Neural cell (in vitro differentiated cells): ENCODE measurements at regions not wholly inside any gene's neighbourhood (a gene's known extent, or its start where the extent isn't known, plus 50 kb on each side); places are given as distances from the start of the nearest gene placed in this dataset.

Experiments used
- CTCF ChIP-seq: fragments of 450-650 bp; IDR thresholded peaks from 2 replicates; pipeline ENCODE4 v1.5.1; 2014; ENCODE audit warnings: antibody characterized with exemption, mild to moderate bottlenecking, moderate library complexity; ENCODE audit not compliant: poor library complexity, severe bottlenecking
- EP300 ChIP-seq: fragments of 450-650 bp; conservative IDR thresholded peaks from 2 replicates; pipeline ENCODE4 v1.6.1; 2014; ENCODE audit warnings: antibody characterized with exemption, mild to moderate bottlenecking, moderate library complexity; ENCODE audit not compliant: poor library complexity, severe bottlenecking
- RAD21 ChIP-seq: fragments of 450-650 bp; conservative IDR thresholded peaks from 2 replicates; pipeline ENCODE4 v1.6.1; 2014; ENCODE audit warnings: antibody characterized with exemption, mild to moderate bottlenecking, moderate library complexity
- SMC3 ChIP-seq: fragments of 450-650 bp; conservative IDR thresholded peaks from 2 replicates; pipeline ENCODE4 v1.6.1; 2014; ENCODE audit warnings: antibody characterized with exemption, mild to moderate bottlenecking, moderate library complexity; ENCODE audit not compliant: poor library complexity

DNA sequence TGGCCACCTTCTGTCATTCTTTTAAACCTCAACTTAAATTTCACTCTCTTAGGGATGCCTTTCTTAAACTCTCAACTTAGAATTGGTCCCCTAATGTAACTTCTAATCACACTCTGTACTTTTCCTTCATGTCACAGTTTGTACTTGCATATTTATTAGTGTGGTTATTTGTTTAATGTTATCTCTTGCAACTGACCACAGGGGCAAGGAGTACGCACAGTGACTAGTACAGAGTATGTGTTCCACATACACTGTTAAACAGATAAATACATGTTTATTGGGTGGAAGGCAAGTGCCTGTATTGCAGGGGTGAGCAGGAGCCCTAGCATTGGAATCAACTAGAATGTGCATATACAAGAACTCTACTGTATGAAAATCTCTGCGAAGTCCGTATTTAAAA lies 554.0 kb downstream of the INSC start:
- TF ChIP-seq CTCF (no peak), SMC3 (no peak), RAD21 (no peak), EP300 (no peak)
